ENCODE measurements at regions not wholly inside any gene's neighbourhood (a gene's known extent, or its start where the extent isn't known, plus 50 kb on each side); places are given as distances from the start of the nearest gene placed in this dataset.

DNA sequence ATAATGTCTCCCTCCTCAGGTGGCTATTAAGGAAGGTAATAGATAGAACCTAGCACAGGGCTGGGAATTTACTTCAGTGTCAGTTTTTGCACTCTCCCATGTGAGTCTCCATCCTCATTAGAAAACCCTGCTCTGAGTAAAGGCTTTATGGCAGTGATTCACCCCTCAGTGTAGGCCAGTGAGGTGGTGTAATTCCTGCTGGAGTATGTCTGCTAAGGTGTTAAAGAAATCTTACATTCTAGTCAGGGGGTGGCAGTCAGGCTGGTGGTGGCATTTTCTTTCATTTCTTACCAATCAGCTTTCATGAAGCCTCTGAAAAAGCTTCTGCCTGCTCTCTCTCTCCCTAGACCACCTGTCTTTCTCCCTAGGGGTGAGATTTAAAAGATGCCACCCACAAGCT, 138.8 kb upstream of the CCL2 start:
- H3K27ac ChIP-seq: no peak overlapping the region
- H3K4me1 ChIP-seq: no peaks in the 10 kb centered on the region
- intact Hi-C loops (cut with DNase I; ENCODE audit: low total_unique reads): no loop called here
- in situ Hi-C loops (cut with MboI; ENCODE audit: low pct_ligation_motif_present in 1 of 4, low pct_unique_long_range_greater_than_20kb in 1 of 4, low sequenced_read_pairs in 3 of 4): no loop called here
- H3K9me3 ChIP-seq: no peaks in the 10 kb centered on the region
- no peak for DNase-seq
- no peaks in the 10 kb centered on the region for H3K36me3 ChIP-seq
- TF ChIP-seq EP300 (IDR thresholded peaks at IDR 0.05; ENCODE audit: low read depth): no peak
- no peak for TF ChIP-seq POLR2AphosphoS5 (IDR thresholded peaks at IDR 0.05)
- TF ChIP-seq POLR2A (IDR thresholded peaks at IDR 0.05): no peak
- TF ChIP-seq CTCF (IDR thresholded peaks at IDR 0.05): no peak
- no peak overlapping the region for H3K4me3 ChIP-seq
- H3K27me3 ChIP-seq: no peaks in the 10 kb centered on the region

- intact Hi-C loops (cut with DNase I; ENCODE audit: low total_unique reads): no loop called here
These were observed 137.8 kb upstream of the CCL2 start for GRCh38 chr17:34117332-34117731.

DNA sequence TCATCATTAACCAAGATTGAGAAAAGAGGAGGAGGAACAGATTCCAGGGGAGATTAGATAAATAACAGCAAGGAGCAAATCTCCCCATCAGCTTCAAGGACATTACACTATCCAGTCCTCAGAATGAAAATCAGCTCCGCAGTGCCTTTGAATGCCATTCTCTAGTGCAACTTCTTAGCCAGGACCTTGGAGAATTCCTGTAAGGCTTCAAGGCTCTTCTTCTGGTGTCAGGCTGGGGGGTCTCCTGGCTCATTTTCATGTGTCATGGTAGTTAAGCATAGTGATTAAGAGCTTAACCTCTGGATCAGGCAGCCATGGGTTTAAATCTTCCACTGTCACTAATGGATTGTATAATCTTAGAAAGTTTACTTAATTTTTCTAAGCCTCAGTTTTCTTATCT, 137.3 kb upstream of the CCL2 start:
- Histone ChIP-seq H3K27me3 (no peaks in the 10 kb centered on the region), H3K4me1 (no peaks in the 10 kb centered on the region), H3K36me3 (no peaks in the 10 kb centered on the region), H3K27ac (no peak overlapping the region), H3K4me3 (no peak overlapping the region), H3K9me3 (no peaks in the 10 kb centered on the region)
- intact Hi-C loops (cut with DNase I; ENCODE audit: low total_unique reads) (no loop called here), in situ Hi-C loops (cut with MboI; ENCODE audit: low pct_ligation_motif_present in 1 of 4, low pct_unique_long_range_greater_than_20kb in 1 of 4, low sequenced_read_pairs in 3 of 4) (no loop called here)
- TF ChIP-seq CTCF (IDR thresholded peaks at IDR 0.05): no peak
- no peak for TF ChIP-seq EP300 (IDR thresholded peaks at IDR 0.05; ENCODE audit: low read depth)
- no peak for TF ChIP-seq POLR2AphosphoS5 (IDR thresholded peaks at IDR 0.05)
- no peak for TF ChIP-seq POLR2A (IDR thresholded peaks at IDR 0.05)
- 75 to 91% methylated on average over 1 of the region's 1 CpG for WGBS, 2 donors (ENCODE audit: low coverage in 1 of 2)
- DNase-seq: no peak

More at GRCh38 chr17:34117332-34117731, 137.8 kb upstream of the CCL2 start:
- in situ Hi-C loops (cut with MboI; ENCODE audit: low pct_ligation_motif_present in 1 of 4, low pct_unique_long_range_greater_than_20kb in 1 of 4, low sequenced_read_pairs in 3 of 4): no loop called here
- H3K4me1 ChIP-seq: no peaks in the 10 kb centered on the region
- H3K9me3 ChIP-seq: no peaks in the 10 kb centered on the region
- no peak for DNase-seq
- 48 to 63% methylated on average over 3 of the region's 3 CpGs for WGBS, 2 donors (ENCODE audit: low coverage in 1 of 2)
- no peak overlapping the region for H3K4me3 ChIP-seq
- H3K36me3 ChIP-seq: no peaks in the 10 kb centered on the region
- no peak for TF ChIP-seq CTCF (IDR thresholded peaks at IDR 0.05)
- no peak for TF ChIP-seq POLR2AphosphoS5 (IDR thresholded peaks at IDR 0.05)
- TF ChIP-seq EP300 (IDR thresholded peaks at IDR 0.05; ENCODE audit: low read depth): no peak
- TF ChIP-seq POLR2A (IDR thresholded peaks at IDR 0.05): no peak
- no peak overlapping the region for H3K27ac ChIP-seq
- no peaks in the 10 kb centered on the region for H3K27me3 ChIP-seq

DNA sequence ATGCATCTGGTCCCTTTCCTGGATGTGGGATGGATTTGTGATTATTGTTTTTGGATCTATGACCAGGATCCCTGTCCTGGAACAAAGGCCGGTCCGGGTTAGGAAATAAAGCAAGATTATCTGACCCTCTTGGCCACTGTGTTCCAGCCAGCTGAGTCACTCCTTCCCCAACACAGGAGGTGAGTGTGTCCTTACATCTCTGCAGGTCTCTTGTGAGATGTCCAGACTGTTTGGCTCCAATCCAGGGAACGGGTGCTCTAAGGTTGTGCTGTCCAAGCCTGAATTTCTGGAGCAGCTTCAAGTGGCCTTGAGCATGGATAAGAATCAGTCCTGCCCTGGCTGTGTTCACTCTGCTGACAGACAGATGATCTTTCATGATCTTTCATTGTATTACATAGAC, 136.5 kb upstream of the CCL2 start:
- peaks cover 6% of the 10 kb centered on the region for H3K27me3 ChIP-seq

DNA sequence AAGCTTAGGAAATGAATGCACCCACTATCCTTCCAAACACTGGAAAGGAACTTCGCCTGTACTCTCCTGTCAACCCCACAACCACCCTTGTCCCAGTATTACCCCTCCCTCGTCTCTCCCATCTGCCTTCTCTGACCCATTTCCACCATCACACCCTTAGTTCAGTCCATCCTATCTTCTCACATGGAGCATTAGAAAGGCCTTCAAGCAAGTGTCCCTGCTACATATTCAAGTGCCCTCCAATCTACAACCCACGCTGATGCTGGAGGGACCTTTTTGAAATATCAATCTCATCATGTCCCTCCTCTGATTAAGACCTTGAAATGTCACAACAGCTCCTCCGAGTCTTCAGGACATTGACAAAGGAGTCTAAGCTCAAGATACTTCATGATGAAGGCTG, 133.8 kb upstream of the CCL2 start:
- H3K4me3 ChIP-seq: no peak overlapping the region
- 67 to 71% methylated on average over 4 of the region's 4 CpGs for WGBS, 2 donors (ENCODE audit: low coverage in 1 of 2)
- H3K9me3 ChIP-seq: no peaks in the 10 kb centered on the region
- in situ Hi-C loops (cut with MboI; ENCODE audit: low pct_ligation_motif_present in 1 of 4, low pct_unique_long_range_greater_than_20kb in 1 of 4, low sequenced_read_pairs in 3 of 4): no loop called here
- TF ChIP-seq CTCF (IDR thresholded peaks at IDR 0.05) (no peak), EP300 (IDR thresholded peaks at IDR 0.05; ENCODE audit: low read depth) (no peak), POLR2AphosphoS5 (IDR thresholded peaks at IDR 0.05) (no peak), POLR2A (IDR thresholded peaks at IDR 0.05) (no peak)
- no peaks in the 10 kb centered on the region for H3K36me3 ChIP-seq
- intact Hi-C loops (cut with DNase I; ENCODE audit: low total_unique reads): no loop called here
- H3K4me1 ChIP-seq: no peaks in the 10 kb centered on the region
- no peak overlapping the region for H3K27ac ChIP-seq
- peaks cover 9% of the 10 kb centered on the region for H3K27me3 ChIP-seq
- no peak for DNase-seq

More for the DNA sequence above, 136.5 kb upstream of the CCL2 start:
- no peaks in the 10 kb centered on the region for H3K36me3 ChIP-seq
- H3K4me1 ChIP-seq: no peaks in the 10 kb centered on the region
- TF ChIP-seq EP300 (IDR thresholded peaks at IDR 0.05; ENCODE audit: low read depth): no peak
- no peak overlapping the region for H3K27ac ChIP-seq
- in situ Hi-C loops (cut with MboI; ENCODE audit: low pct_ligation_motif_present in 1 of 4, low pct_unique_long_range_greater_than_20kb in 1 of 4, low sequenced_read_pairs in 3 of 4) (no loop called here), intact Hi-C loops (cut with DNase I; ENCODE audit: low total_unique reads) (no loop called here)
- WGBS, 2 donors (ENCODE audit: low coverage in 1 of 2): 68% methylated on average over 3 of the region's 3 CpGs; no CpG with 5 or more reads in 1 of the 2 donors
- no peak for DNase-seq
- no peak overlapping the region for H3K4me3 ChIP-seq
- no peaks in the 10 kb centered on the region for H3K9me3 ChIP-seq

All from transverse colon (tissue), 4 donors.